ENCODE measurements at regions not wholly inside any gene's neighbourhood (a gene's known extent, or its start where the extent isn't known, plus 50 kb on each side); places are given as distances from the start of the nearest gene placed in this dataset.

- TF ChIP-seq CTCF (IDR thresholded peaks at IDR 0.05; ENCODE audit: insufficient read depth, low read depth, low read length) = no peak
- TF ChIP-seq EZH2 (IDR thresholded peaks at IDR 0.05; ENCODE audit: insufficient read depth, low read length) = no peak
These were observed 532.9 kb downstream of the ANKRD50 start for GRCh38 chr4:124179506-124180186.
